SK-N-SH (cell line): ENCODE measurements at regions not wholly inside any gene's neighbourhood (a gene's known extent, or its start where the extent isn't known, plus 50 kb on each side); places are given as distances from the start of the nearest gene placed in this dataset.

Experiments used
- CTCF ChIA-PET: fragments of 300-600, 350-600 bp; formaldehyde crosslinking; extraction: SDS; loops from one replicate; lab custom pipeline; 2021; lab: Yijun Ruan, JAX
- POLR2A ChIA-PET: fragments of 350-600 bp; sonication (Branson Sonifier 250); formaldehyde crosslinking; extraction: SDS; loops from one replicate; lab custom pipeline; 2020; ENCODE audit warnings: antibody characterized with exemption, inconsistent platforms; lab: Yijun Ruan, JAX
- DNase-seq: peaks from one replicate; pipeline ENCODE4 v3.0.0; 2012
- H2AFZ ChIP-seq: fragments of 200-600 bp; sonication (generic); 2 replicates; pipeline ENCODE4 v1.8.1; 2016; ENCODE audit warnings: antibody characterized with exemption, mild to moderate bottlenecking, low read depth
- H3F3A ChIP-seq: fragments of 200-600 bp; sonication (generic); replicated peaks from 2 replicates; pipeline ENCODE3; 2016; ENCODE audit warnings: antibody characterized with exemption, mild to moderate bottlenecking; ENCODE audit not compliant: insufficient read depth
- H3K27ac ChIP-seq, 2 experiments: fragments of 200-500 bp in 1 of 2; fragments of 200-600 bp in 1 of 2; sonication (Bioruptor generic) in 1 of 2; sonication (generic), shearing (Covaris generic) in 1 of 2; 2 replicates each; pipeline versions ENCODE4 v1.5.1 to v1.6.1; 2014 to 2016; ENCODE audit warnings: low read depth in 2 of 2, inconsistent platforms in 1 of 2, low read length in 1 of 2, mild to moderate bottlenecking in 1 of 2, mixed read lengths in 1 of 2
- H3K27me3 ChIP-seq: fragments of 200-600 bp; sonication (generic), shearing (Covaris generic); 2 replicates; pipeline ENCODE4 v1.6.1; 2016; ENCODE audit warnings: mixed run types; ENCODE audit not compliant: insufficient read depth
- H3K36me3 ChIP-seq, 2 experiments: fragments of 200-500 bp in 1 of 2; fragments of 200-600 bp in 1 of 2; sonication (Bioruptor generic) in 1 of 2; sonication (generic) in 1 of 2; replicated peaks in 1 of 2; 2 replicates each; pipeline versions ENCODE3 to v1.5.1; 2014 to 2016; ENCODE audit warnings: low read length in 1 of 2, mild to moderate bottlenecking in 1 of 2; ENCODE audit not compliant: insufficient read depth in 2 of 2, control insufficient read depth in 1 of 2
- H3K4me1 ChIP-seq, 2 experiments: fragments of 200-500 bp in 1 of 2; fragments of 200-600 bp in 1 of 2; sonication (Bioruptor generic) in 1 of 2; sonication (generic), shearing (Covaris generic) in 1 of 2; 2 replicates each; pipeline versions ENCODE4 v1.5.1 to v1.6.1; 2014 to 2016; ENCODE audit warnings: low read depth in 1 of 2, low read length in 1 of 2, mixed run types in 1 of 2; ENCODE audit not compliant: insufficient read depth in 2 of 2, control insufficient read depth in 1 of 2
- H3K4me2 ChIP-seq: fragments of 200-600 bp; sonication (generic), shearing (Covaris generic); 2 replicates; pipeline ENCODE4 v1.6.1; 2017; ENCODE audit warnings: mixed run types
- H3K4me3 ChIP-seq, 2 experiments: fragments of 200-500 bp in 1 of 2; fragments of 200-600 bp in 1 of 2; sonication (Bioruptor generic) in 1 of 2; sonication (generic), shearing (Covaris generic) in 1 of 2; 2 replicates each; pipeline versions ENCODE4 v1.5.1 to v1.8.1; 2014 to 2016; ENCODE audit warnings: low read depth in 2 of 2, inconsistent platforms in 1 of 2, low read length in 1 of 2, mild to moderate bottlenecking in 1 of 2, mixed read lengths in 1 of 2, moderate library complexity in 1 of 2
- H3K79me2 ChIP-seq: fragments of 200-600 bp; sonication (generic); 2 replicates; pipeline ENCODE4 v1.8.1; 2017; ENCODE audit warnings: mild to moderate bottlenecking; ENCODE audit not compliant: insufficient read depth
- H3K9ac ChIP-seq: fragments of 200-600 bp; sonication (generic); 2 replicates; pipeline ENCODE4 v1.6.1; 2017; ENCODE audit warnings: mixed run types
- H3K9me2 ChIP-seq: fragments of 200-600 bp; sonication (generic); 2 replicates; pipeline ENCODE4 v1.6.1; 2017; ENCODE audit warnings: mixed run types
- H3K9me3 ChIP-seq: fragments of 200-600 bp; sonication (generic); 2 replicates; pipeline ENCODE4 v1.6.1; 2017; ENCODE audit warnings: mixed run types, mild to moderate bottlenecking, moderate library complexity
- H4K20me1 ChIP-seq: fragments of 200-600 bp; sonication (generic); 2 replicates; pipeline ENCODE4 v1.6.1; 2017; ENCODE audit warnings: mild to moderate bottlenecking, mixed run types; ENCODE audit not compliant: insufficient read depth
- CHD2 ChIP-seq: fragments of 150-350 bp; IDR thresholded peaks from 2 replicates; pipeline ENCODE4 v1.6.1; 2018; ENCODE audit warnings: low read length; ENCODE audit not compliant: partially characterized antibody
- ELF1 ChIP-seq: IDR thresholded peaks from 2 replicates; pipeline ENCODE4 v1.4.0; 2012
- EP300 ChIP-seq, 2 experiments: IDR thresholded peaks; 2 replicates each; pipeline versions ENCODE4 v1.4.0 to v1.6.1; 2012; ENCODE audit warnings: borderline replicate concordance in 1 of 2, low read depth in 1 of 2, low read length in 1 of 2
- FOSL2 ChIP-seq: IDR thresholded peaks from 2 replicates; pipeline ENCODE4 v1.4.0; 2012; ENCODE audit warnings: low read depth, mild to moderate bottlenecking, moderate library complexity, borderline replicate concordance
- GABPA ChIP-seq: IDR thresholded peaks from 2 replicates; pipeline ENCODE4 v1.4.0; 2012; ENCODE audit warnings: low read depth, mild to moderate bottlenecking
- JUND ChIP-seq: IDR thresholded peaks from 2 replicates; pipeline ENCODE4 v1.4.0; 2012
- NRF1 ChIP-seq: IDR thresholded peaks from 2 replicates; pipeline ENCODE4 v1.6.1; 2012; ENCODE audit warnings: low read depth, mild to moderate bottlenecking, low read length
- POLR2AphosphoS5 ChIP-seq: IDR thresholded peaks from 2 replicates; pipeline ENCODE4 v1.6.1; 2012; ENCODE audit warnings: low read depth, low read length
- RAD21 ChIP-seq: IDR thresholded peaks from 2 replicates; pipeline ENCODE4 v1.6.1; 2012; ENCODE audit warnings: mild to moderate bottlenecking, low read length
- SIN3A ChIP-seq: IDR thresholded peaks from 2 replicates; pipeline ENCODE4 v1.6.1; 2012; ENCODE audit warnings: low read depth, mild to moderate bottlenecking, low read length, moderate library complexity, borderline replicate concordance
- TCF12 ChIP-seq: IDR thresholded peaks from 2 replicates; pipeline ENCODE4 v1.4.0; 2012
- TEAD4 ChIP-seq: IDR thresholded peaks from 2 replicates; pipeline ENCODE4 v1.4.0; 2012; ENCODE audit warnings: mild to moderate bottlenecking, borderline replicate concordance; ENCODE audit not compliant: insufficient read depth
- YY1 ChIP-seq: IDR thresholded peaks from 2 replicates; pipeline ENCODE4 v1.4.0; 2012; ENCODE audit warnings: low read depth, mild to moderate bottlenecking
- WGBS: methylation state at CpG from one replicate; pipeline ENCODE4 v1.1.6; 2017; ENCODE audit warnings: low lambda C conversion rate; 5-methylcytosine and 5-hydroxymethylcytosine counted together
- TF ChIP-seq, protein P1 (sequence below): IDR thresholded peaks from 2 replicates; pipeline ENCODE4 v1.4.0; 2012; ENCODE audit warnings: low read depth, borderline replicate concordance
- TF ChIP-seq, protein P2 (sequence below): fragments of 200-600 bp; sonication (generic); IDR thresholded peaks from 2 replicates; pipeline ENCODE4 v1.6.1; 2017; ENCODE audit warnings: antibody characterized with exemption, mild to moderate bottlenecking, moderate library complexity
- TF ChIP-seq, protein P3 (sequence below): fragments of 150-350 bp; IDR thresholded peaks from 2 replicates; pipeline ENCODE4 v1.6.1; 2017; ENCODE audit warnings: antibody characterized with exemption, low read length, low read depth, borderline replicate concordance
- TF ChIP-seq, protein P4 (sequence below): IDR thresholded peaks from 2 replicates; pipeline ENCODE4 v1.4.0; 2012; ENCODE audit warnings: low read depth
- TF ChIP-seq, protein P5 (sequence below): fragments of 150-350 bp; IDR thresholded peaks from 2 replicates; pipeline ENCODE4 v1.6.1; 2016; ENCODE audit warnings: mild to moderate bottlenecking, low read depth, low read length
- TF ChIP-seq, protein P6 (sequence below): IDR thresholded peaks from 2 replicates; pipeline ENCODE4 v1.6.1; 2012; ENCODE audit warnings: mild to moderate bottlenecking, low read depth, low read length, moderate library complexity

DNA sequence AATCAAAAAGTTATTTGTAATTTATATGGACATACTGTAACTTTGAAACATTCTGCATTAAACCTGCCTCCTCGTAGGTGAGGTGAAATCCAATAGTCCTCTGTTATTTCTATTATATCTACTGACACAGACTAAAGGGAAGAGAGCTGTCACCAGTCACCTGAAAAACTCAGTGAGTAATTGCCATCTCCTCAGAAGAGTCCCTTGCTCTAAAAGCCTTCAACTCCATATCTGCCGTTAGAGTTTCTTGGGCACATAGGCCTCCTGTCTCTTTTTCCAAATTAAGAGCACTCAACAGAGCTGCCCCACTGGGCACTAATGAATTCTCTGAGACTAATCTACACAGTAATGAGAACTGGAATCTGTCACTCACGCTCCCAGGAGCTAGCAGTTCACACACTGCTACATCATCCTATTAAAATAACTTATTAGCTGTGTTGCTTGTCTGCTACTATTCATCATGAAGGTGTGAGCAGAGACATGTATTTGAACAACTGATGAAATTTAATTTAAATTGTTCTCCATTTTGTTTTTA, 67.3 kb upstream of the VCAN start:
- ChIA-PET POLR2A (no interaction called here), CTCF (interaction anchor here (1.0 to 1.2 kb wide), 2 partner anchors 8 to 11 kb away, joined by 3 read pairs; no protein-coding TSS in a partner anchor)
- Histone ChIP-seq H3K4me1 (no peaks in the 10 kb centered on the region; a peak in 1 of 4 replicates), H3K36me3 (no peaks in the 10 kb centered on the region), H3K4me2 (no peak overlapping the region), H3K79me2 (no peaks in the 10 kb centered on the region), H3K27ac (no peak overlapping the region), H3K4me3 (no peak overlapping the region), H3K9me3 (no peaks in the 10 kb centered on the region), H3F3A (no peaks in the 10 kb centered on the region), H3K9me2 (no peaks in the 10 kb centered on the region), H3K9ac (no peak overlapping the region), H2AFZ (no peak overlapping the region), H3K27me3 (no peaks in the 10 kb centered on the region), H4K20me1 (no peaks in the 10 kb centered on the region)
- 73% methylated on average over 3 of the region's 3 CpGs for WGBS
- TF ChIP-seq TEAD4 (no peak), TCF12 (no peak), EP300 (IDR thresholded peaks at IDR 0.05; ENCODE audit: borderline replicate concordance in 1 of 2, low read depth in 1 of 2, low read length in 1 of 2) (no peak), YY1 (no peak), SIN3A (no peak), JUND (no peak), POLR2AphosphoS5 (no peak), NRF1 (no peak), CHD2 (no peak), RAD21 (no peak), FOSL2 (no peak), ELF1 (no peak), GABPA (no peak)
- TF ChIP-seq, protein P1, sequence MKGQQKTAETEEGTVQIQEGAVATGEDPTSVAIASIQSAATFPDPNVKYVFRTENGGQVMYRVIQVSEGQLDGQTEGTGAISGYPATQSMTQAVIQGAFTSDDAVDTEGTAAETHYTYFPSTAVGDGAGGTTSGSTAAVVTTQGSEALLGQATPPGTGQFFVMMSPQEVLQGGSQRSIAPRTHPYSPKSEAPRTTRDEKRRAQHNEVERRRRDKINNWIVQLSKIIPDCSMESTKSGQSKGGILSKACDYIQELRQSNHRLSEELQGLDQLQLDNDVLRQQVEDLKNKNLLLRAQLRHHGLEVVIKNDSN: no peak
- TF ChIP-seq, protein P2, sequence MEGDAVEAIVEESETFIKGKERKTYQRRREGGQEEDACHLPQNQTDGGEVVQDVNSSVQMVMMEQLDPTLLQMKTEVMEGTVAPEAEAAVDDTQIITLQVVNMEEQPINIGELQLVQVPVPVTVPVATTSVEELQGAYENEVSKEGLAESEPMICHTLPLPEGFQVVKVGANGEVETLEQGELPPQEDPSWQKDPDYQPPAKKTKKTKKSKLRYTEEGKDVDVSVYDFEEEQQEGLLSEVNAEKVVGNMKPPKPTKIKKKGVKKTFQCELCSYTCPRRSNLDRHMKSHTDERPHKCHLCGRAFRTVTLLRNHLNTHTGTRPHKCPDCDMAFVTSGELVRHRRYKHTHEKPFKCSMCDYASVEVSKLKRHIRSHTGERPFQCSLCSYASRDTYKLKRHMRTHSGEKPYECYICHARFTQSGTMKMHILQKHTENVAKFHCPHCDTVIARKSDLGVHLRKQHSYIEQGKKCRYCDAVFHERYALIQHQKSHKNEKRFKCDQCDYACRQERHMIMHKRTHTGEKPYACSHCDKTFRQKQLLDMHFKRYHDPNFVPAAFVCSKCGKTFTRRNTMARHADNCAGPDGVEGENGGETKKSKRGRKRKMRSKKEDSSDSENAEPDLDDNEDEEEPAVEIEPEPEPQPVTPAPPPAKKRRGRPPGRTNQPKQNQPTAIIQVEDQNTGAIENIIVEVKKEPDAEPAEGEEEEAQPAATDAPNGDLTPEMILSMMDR: no peak
- TF ChIP-seq, protein P3, sequence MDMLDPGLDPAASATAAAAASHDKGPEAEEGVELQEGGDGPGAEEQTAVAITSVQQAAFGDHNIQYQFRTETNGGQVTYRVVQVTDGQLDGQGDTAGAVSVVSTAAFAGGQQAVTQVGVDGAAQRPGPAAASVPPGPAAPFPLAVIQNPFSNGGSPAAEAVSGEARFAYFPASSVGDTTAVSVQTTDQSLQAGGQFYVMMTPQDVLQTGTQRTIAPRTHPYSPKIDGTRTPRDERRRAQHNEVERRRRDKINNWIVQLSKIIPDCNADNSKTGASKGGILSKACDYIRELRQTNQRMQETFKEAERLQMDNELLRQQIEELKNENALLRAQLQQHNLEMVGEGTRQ: no peak
- TF ChIP-seq, protein P4, sequence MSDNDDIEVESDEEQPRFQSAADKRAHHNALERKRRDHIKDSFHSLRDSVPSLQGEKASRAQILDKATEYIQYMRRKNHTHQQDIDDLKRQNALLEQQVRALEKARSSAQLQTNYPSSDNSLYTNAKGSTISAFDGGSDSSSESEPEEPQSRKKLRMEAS: no peak
- TF ChIP-seq, protein P5, sequence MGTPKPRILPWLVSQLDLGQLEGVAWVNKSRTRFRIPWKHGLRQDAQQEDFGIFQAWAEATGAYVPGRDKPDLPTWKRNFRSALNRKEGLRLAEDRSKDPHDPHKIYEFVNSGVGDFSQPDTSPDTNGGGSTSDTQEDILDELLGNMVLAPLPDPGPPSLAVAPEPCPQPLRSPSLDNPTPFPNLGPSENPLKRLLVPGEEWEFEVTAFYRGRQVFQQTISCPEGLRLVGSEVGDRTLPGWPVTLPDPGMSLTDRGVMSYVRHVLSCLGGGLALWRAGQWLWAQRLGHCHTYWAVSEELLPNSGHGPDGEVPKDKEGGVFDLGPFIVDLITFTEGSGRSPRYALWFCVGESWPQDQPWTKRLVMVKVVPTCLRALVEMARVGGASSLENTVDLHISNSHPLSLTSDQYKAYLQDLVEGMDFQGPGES: no peak
- TF ChIP-seq, protein P6, sequence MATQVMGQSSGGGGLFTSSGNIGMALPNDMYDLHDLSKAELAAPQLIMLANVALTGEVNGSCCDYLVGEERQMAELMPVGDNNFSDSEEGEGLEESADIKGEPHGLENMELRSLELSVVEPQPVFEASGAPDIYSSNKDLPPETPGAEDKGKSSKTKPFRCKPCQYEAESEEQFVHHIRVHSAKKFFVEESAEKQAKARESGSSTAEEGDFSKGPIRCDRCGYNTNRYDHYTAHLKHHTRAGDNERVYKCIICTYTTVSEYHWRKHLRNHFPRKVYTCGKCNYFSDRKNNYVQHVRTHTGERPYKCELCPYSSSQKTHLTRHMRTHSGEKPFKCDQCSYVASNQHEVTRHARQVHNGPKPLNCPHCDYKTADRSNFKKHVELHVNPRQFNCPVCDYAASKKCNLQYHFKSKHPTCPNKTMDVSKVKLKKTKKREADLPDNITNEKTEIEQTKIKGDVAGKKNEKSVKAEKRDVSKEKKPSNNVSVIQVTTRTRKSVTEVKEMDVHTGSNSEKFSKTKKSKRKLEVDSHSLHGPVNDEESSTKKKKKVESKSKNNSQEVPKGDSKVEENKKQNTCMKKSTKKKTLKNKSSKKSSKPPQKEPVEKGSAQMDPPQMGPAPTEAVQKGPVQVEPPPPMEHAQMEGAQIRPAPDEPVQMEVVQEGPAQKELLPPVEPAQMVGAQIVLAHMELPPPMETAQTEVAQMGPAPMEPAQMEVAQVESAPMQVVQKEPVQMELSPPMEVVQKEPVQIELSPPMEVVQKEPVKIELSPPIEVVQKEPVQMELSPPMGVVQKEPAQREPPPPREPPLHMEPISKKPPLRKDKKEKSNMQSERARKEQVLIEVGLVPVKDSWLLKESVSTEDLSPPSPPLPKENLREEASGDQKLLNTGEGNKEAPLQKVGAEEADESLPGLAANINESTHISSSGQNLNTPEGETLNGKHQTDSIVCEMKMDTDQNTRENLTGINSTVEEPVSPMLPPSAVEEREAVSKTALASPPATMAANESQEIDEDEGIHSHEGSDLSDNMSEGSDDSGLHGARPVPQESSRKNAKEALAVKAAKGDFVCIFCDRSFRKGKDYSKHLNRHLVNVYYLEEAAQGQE: no peak
- DNase-seq: no peak
